ENCODE measurements at regions not wholly inside any gene's neighbourhood (a gene's known extent, or its start where the extent isn't known, plus 50 kb on each side); places are given as distances from the start of the nearest gene placed in this dataset.

DNA sequence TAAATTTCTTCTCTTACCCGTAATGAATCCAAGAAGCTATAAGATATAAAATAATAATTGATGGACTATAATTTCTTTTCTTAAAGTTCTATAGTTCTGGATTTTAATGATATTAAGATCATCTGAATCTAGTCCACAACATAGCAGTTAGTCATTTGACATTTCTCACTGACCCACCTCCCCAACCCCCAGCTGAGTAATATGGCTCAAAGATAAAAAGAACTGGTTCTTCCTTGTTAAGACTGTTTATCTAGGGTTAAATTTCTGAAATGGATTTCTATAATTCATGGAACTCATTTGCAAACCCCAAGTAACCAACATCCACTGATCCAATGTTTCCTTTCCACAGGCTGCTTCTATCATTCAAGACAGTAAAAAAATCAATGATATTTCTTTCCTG, 133.9 kb upstream of the SOX9 start:
- TF ChIP-seq POLR2AphosphoS5 (IDR thresholded peaks at IDR 0.05; ENCODE audit: low read depth, low read length) (no peak), POLR2A (IDR thresholded peaks at IDR 0.05; ENCODE audit: low read depth, low read length) (no peak), TAF1 (IDR thresholded peaks at IDR 0.05; ENCODE audit: low read depth, low read length) (no peak), SPI1 (IDR thresholded peaks at IDR 0.05; ENCODE audit: low read depth, low read length) (no peak), POU2F2 (IDR thresholded peaks at IDR 0.05; ENCODE audit: low read depth, low read length) (no peak), PAX5 (IDR thresholded peaks at IDR 0.05; ENCODE audit: insufficient read depth, low read length, severe bottlenecking) (no peak)
